NCI-H1105 treated with DMSO at 0.1 percent for 48 hours (cell line): ENCODE measurements at regions not wholly inside any gene's neighbourhood (a gene's known extent, or its start where the extent isn't known, plus 50 kb on each side); places are given as distances from the start of the nearest gene placed in this dataset.

ENCODE experiments used
- DNase-seq: peaks from one replicate; lab custom pipeline; 2025; lab: John Stamatoyannopoulos, UW

GRCh38 chr6:164453835-164454234, 855.6 kb downstream of the C6orf118 start:
- no peak for DNase-seq

GRCh38 chr6:164442572-164442971, 866.8 kb downstream of the C6orf118 start:
- no peak for DNase-seq

DNA sequence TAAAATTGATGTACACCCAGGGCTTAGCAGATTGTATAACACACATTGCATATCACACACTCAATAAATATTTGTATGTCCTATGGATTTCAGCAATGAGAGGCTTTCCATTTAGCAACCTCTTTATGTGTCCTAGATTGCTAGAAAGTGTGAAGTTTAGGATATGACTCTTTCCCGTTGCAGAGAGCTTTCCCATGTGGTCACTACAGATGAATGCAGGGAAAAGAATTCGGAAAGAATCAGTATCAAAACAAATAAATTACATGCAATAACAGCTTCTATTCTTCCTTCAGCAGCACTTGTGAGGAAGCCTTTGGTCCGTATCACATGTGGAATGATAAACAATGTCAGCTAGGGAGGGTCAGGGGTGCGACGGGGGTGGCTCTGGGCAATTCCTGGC, 870.1 kb downstream of the C6orf118 start:
- no peak for DNase-seq

- no peak for DNase-seq
These were observed 872.4 kb downstream of the C6orf118 start for GRCh38 chr6:164436976-164437375.

DNA sequence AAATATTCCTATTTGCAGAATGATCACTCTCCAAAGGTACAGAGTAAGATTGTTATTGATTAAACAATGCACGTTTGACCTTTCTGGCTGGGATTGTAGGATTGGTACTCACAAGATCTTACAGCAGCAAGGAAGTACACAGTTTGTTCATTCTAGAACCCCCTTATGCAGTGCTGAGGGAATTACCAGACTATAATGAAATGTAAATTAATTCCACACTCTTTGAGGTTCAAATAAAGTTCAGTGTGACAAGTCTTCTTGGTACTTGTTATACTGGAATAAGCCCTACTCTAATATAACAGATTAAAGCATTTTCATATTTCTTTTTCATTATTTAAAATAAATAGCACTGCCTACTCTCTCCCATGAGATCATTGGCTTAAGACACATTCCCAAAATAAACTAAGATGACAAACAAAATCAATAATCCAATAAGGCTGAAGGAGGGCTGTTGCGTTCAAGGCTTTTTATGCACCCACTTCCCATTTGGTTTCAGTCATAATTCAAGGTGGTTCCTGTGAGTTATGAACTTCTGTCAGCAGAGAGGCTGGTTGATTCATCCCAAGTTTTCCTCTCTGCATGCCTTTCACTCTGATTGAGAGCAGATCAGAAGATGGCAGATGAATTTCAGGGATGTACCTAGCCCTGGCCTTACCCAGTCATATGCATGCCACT, 881.5 kb downstream of the C6orf118 start:
- no peak for DNase-seq

DNA sequence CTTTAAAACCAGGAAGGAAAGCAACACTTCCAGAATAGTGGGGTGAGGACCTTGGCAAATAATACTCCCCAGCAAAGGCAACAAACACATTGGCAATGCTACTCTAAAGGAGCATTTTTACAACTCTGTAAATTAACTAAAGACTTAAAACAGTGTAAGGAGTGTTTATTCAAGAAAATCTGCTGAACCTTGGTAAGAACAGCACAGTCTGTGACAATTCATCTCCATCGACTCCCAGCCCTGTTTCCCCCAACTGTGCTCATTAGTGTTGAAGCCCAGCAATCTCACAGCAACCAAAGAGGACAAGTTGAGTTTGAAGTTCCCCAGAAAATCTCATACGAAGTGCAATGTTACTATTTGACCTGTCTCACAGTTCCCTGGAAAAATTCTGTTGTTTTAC, 884.9 kb downstream of the C6orf118 start:
- DNase-seq = no peak

DNA sequence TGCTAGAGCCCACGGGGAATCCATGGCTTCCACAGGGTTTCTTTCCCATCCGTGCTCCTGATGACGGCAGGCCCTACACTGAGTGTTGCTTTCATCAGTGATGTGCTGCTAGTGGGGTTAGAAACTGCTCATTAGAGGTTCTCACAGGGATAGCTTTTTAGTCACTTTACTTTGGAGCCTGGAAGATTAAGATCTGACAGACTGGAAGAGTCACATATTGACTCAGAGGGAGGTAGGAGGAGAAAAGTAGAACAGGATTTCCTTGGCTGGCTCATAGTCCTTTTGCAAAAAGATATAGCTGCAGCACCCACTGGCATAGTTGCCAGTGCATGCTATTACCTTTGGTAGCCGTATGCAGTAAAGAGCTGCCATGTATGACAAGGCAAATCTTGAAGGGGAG, 890.3 kb downstream of the C6orf118 start:
- DNase-seq = no peak

GRCh38 chr6:164418262-164418588, 891.2 kb downstream of the C6orf118 start:
- DNase-seq = no peak

DNA sequence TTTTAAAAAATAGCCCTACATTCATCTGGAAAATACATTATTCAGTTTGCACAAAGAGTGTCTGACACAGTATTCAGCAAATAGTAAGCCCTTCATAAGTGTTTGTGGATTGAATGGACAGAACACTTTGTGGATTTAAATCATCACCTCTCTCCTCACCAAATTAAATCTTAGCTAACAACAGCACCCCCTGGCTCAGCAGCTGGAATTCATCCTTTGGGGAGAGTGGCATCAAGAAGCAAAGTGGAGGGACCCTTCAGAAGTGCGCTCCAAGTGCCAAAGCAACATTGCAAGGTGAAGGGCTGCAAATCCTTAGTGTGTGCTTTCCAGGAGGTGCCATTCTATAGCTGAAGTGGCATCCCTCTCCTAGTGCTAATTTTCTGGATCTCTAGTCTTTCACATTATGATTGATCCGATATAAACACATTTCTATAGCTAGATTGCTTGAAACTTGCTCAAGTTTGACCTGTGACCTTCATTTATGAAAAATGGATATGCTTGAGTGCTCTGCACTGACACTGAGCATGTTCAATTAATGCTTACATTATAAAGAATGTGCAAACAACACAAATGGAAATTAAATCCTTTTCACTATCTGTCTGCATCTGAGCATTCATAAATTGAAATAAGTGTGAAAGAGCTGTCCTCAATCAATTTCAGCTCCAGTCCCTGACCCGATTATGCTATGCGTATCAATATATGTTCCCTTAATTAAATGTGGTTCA, 891.7 kb downstream of the C6orf118 start:
- DNase-seq = no peak

- no peak for DNase-seq
These were observed 893.4 kb downstream of the C6orf118 start for GRCh38 chr6:164415832-164416563.

DNA sequence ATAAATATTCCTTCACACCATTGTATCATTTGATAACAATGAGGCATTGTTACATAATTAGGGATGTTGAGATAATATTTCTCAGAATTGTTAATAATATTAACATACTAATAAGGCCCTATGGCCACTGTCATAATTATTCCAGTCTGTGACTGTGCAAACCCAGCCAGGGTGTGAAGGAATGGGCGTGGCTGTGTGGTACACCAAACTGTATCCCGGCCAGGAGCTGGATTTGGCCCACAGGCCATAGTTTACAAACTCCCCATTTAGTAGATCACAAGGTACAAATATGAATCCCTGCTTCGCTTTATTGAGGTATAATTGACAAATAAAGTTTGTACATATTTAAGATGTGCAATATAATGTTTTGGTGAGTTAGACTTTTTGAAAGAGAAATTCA, 894.7 kb downstream of the C6orf118 start:
- DNase-seq = no peak

DNA sequence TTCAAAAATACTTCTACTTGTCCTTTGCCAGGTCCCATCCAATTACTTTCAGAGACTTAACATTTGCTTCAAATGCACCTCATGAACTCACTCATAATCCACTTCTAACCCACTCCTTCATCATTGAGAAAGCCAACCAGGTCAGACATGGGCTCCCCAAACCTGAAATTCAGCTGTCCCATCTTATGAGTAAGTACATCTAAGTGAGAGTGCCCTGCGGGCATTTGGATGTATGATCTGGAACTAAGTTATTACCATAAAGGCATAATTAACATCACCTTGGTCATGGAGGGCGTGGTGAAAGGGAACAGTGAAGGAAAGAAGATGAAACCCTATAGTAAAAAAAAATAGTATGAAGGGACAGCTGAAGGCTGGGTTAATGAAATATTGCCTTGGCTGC, 896.8 kb downstream of the C6orf118 start:
- no peak for DNase-seq

- DNase-seq = no peak
These were observed 899.4 kb downstream of the C6orf118 start for GRCh38 chr6:164410017-164410416.

- DNase-seq = no peak
These were observed 899.9 kb downstream of the C6orf118 start for GRCh38 chr6:164409309-164410009.

DNA sequence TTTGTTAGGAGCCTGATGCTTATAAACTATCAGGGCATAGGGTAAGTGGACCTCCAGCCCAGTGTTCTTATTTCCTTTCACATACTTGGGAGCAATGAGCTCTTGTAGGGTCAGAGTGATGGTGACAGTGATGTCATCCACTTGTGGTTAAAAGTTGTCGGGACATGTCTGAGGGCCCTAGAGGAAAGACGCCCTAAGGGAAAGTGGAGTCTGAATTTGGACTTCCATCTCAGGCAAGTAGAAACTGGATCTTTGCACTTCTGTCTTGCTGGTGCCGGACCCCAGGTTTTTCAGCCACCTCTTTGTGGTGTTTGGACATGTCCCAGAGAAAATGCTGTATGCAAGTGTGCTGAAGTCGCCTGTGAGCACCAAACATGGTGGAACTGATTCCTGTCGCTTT, 900.5 kb downstream of the C6orf118 start:
- DNase-seq = no peak

DNA sequence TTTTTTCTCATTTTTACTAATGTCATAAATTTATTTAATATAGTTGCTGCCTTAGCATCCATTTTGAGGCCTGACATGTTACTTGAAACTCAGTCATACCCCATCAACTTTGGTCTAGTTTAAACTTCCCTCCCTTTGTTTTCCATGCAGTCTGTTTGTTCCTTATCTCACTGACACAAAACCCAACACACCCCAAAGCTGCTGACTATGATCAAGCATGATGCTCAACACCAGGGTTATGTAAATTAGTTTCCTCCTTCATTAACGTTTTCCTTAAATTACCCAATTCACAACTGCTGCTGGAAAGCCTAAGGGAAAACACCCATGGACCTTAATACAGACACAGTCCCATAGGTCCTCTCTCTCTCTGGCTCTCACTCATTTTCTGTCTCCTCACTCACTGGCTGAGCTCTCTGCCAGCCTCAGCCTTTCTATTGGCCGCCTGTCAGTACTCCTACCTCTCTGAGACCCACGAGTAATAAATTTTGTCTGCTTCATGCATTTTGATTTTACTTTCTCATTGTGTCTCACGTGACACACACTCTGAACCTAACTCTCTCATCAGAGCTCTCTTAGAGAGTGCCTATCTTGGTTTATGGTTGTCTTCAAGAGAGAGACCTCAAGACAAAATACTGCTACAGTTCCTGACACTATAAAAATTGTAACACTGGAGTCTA, 904.5 kb downstream of the C6orf118 start:
- no peak for DNase-seq

- DNase-seq = no peak
These were observed 907.5 kb downstream of the C6orf118 start for GRCh38 chr6:164401871-164402270.

GRCh38 chr6:164398647-164399046, 910.8 kb downstream of the C6orf118 start:
- no peak for DNase-seq

- no peak for DNase-seq
These were observed 913.0 kb downstream of the C6orf118 start for GRCh38 chr6:164396071-164397047.

DNA sequence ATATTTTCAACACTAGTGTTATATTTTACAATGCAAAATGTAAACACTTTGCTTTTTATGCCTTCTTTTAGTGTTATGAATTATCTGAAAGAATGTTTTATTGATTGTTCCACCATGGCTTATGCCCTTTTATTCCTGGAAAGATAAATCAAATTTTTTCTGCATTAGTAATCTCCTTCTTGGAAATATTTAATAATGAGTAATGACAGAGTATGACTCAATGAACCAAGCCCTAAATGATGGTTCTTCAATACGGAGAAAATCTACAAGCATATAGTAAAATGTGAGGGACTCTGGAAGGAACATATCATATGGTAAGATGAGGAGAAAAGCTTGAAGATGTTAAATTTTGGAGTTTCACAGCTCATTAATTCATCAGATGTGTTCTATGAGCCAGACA, 929.6 kb downstream of the C6orf118 start:
- DNase-seq = no peak

DNA sequence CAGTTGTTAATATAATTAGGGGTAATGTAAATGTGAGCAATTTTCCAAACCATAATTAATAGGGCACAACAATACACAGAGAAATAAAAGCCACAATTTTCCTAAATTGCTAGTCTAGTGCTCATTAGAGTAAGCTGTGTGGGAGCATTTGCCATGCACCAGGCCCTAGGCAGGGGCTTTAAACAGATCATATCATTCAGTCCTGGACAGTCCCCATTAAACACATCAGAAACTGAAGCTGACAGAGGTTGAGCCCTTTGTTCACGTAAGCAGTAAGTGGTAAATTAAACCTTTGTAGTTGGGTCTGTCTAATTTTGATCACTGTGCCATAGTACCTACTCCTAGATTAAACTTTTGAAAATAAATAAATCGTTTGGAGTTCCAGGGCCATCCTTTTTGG, 931.1 kb downstream of the C6orf118 start:
- DNase-seq = peak; percentile 99
